ENCODE measurements at regions not wholly inside any gene's neighbourhood (a gene's known extent, or its start where the extent isn't known, plus 50 kb on each side); places are given as distances from the start of the nearest gene placed in this dataset.
"Not testable (repeated sequence)": the region's sequence is repeated elsewhere in the genome, so short reads cannot be mapped to it uniquely, and the experiment has no call there.

DNA sequence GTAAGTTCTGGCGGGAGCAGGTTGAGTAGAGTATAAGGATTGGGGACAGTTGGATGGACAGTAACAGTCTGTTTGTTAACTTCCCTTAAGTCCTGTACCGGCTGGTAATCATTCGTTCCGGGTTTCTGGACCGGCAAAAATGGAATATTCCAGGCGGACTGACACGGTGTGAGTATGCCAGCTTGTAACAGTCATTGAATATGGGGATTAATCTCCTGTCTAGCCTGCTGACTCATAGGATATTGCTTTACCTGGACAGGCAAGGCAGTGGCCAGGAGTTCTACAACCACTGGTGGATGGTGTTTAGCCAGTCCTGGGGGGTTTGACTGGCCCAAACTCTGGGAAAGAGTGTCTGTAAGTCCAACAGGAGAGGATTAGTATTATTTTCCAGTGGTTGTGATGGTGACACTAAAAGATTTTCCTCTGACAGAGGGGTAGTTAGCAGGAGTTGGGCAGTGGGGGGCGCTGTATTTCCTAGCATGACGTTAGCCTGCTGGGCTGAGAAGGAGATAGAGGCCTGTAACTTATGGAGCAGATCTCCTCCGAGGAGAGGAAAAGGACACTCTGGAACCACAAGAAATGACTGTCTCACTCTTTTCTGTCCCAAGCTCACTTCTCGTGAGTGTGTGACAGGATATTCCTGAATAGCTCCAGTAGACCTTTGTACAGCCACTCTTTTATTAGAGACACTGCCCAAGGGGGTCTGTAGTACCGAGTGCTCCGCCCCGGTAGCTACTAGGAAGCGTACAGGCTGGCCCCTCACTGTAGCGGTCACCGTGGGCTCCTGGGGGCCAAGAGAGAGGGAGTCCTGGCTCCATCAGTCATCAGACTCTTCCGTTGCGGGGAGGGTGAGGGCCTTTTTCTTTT is 152.2 kb downstream of the TRIM27 start:
- DNase-seq: no peak

DNA sequence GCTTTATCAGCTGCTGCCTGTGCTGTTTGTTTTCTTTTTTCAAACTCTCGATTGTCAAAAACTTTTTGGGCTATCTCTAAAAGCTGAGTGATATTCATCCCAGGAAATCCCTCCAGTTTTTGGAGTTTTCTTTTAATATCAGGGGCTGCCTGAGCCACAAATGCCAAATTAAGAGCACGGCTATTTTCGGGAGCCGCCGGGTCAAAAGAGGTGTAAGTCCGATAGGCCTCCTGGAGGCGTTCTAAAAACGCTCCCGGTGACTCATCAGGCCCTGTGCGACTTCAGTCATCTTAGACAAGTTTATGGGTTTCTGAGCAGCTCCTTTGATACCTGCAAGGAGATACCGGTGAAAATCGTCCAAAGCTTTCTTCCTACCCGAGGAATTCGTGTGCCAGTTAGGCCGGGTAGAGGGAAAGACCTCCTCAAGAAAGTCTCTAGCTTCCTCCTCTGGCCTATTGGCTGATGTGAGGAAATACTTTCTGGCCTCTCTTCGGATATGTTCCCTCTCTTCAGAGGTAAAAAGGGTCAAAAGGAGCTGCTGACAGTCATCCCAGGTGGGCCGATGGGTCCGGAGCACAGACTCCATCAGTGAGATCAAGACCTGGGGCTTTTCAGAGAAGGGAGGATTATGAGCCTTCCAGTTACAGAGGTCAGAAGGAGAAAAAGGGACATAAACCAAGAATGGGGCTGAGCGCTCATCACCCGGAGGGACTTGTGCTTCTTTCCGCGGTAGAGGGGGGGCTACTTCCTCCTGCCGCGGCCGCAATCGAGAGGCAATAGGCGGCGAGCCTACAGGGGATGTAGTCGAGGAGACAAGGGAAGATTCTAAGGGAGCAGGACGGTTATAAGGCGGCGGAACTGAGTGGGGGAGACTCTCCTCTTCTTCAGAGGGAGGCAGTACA is 151.1 kb downstream of the TRIM27 start:
- no peak for DNase-seq

DNA sequence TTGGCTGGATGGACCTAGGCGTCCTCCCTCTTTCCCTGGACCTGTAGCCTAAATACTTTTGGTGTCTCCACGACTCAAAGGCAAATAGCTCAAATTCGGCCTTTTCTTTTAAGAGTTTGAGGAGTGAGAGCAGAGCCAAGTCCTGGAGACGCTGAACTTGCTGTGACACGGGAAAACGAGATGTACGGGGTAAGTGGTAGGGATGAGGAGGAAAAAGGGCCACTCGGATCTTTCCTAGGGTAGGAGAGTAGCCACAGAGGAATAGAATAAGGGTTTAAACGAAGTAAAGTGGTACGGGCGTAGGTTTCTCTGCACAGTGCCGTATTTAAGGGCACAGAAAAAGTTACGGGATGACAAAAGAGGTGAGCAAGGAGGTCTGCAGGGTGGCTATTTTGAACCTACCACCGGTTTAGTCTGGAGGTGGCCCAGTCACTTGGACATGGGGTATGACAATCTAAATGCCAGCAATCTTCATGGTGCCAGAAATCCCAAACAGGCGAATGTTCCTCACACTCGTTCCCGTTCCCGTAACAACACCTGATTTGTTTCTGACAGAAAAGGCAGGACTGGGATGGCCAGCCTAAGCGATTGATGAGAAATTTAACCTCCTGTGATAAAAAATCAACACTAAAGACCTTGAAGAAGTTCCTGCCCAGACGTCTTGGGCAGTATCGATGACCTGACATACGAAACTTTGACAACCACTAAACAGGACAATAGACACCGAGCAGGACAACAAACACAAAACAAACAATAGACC is 149.3 kb downstream of the TRIM27 start:
- no peak for DNase-seq

DNA sequence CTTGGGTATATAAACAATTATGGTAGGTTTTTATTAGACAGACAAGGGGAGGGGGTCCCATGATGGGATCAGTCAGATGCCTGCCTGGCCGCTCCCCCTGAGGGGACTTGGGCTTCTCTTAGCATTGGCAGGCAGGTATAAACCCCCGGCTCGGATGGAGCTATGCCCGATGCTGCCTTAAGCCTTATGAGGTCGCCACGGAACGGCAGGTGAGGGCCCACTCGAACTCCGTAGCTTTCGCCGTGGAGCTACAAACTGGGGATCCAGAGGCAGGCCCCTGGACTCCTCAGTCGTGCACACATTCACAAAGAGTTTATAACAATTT is 148.8 kb downstream of the TRIM27 start:
- DNase-seq: no peak

DNA sequence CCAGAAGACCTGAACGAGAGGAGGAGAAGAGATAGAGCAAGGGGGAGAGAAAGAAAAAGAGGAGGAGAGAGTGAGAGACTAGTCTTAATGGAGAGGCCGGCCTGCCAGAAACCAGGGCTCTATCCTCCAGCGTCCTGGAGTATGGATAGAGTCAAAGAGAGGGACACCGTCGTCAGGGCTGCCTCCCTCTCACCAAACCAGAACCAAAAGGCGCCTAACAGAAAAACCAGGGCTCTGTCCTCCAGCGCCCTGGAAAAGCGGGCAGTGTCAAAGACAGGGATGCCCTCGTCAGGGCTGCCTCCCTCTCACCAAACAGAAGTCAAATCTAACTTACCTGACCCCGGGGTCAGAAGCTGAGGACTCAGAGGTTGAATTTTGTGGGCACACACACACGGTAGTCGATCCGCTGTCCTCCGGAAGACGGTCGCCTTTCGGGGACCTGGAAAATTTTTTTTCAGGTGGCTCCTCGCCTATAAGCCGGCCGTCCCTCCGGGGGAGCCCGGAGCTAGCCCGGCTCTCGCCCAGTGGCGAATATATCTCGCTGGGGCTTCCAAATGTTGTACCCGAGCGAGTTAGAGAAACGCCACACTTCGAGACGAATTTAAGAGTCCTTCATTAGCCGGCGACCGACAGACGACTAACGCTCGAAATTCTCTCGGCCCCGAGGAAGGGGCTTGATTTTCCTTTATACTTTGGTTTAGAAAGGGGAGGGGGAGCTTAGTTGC is 148.2 kb downstream of the TRIM27 start:
- no peak for DNase-seq

DNA sequence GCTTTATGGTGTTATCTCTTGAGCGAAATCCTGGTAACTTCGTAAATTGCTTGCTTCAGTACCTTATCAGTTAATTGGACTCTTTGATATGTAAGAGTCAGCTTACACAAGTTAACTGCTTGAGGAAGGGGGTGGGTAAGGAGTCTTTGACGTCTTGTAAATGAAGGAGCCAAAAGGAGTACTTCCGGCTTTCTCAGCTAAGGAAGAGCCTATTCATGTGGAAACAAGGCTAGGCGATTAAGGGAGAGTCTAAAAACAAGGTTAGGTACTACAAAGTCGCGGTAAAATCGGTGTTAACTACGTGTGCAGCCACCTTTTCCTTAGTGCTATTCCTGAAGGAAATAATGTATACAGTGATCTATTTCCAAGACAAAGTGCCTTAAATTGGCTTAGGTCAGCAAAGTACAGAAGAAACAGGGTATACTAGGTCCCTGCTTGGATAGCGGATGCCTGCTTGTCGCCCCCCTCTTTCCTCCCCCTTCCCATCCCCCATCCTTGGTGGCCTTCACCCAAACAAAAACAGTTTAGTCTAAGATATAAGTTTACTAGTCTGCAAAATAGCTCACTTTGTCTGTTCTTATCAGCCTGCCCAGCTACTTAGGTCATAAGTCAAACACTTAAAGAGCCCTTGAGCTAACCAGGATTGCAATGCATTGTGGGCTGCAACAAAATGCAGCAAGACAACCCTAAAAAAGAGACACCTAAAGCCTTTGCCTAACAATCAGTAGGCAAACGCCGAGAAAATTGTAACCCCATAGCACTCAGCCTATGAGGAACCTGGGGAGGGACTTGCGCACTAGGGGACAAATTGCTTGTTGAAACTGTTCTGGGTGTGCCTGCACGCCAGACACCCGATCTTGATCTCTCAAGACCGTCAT is 147.3 kb downstream of the TRIM27 start:
- no peak for DNase-seq

DNA sequence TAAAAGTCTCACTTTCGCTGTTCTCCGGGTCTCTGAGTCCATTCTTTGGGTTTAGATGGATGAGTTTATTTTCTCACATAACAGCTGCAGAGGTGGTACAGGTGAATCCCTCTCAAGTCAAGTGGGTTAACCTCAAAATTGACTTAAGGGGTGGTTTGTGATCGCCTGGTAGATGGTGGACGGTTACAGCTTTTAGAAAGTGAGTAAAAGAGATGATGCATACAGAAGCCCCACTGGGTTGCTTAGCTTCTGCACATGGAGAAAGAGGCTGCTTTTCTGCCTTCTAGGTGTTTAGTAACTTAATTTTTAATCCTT is 146.7 kb downstream of the TRIM27 start:
- DNase-seq: no peak

DNA sequence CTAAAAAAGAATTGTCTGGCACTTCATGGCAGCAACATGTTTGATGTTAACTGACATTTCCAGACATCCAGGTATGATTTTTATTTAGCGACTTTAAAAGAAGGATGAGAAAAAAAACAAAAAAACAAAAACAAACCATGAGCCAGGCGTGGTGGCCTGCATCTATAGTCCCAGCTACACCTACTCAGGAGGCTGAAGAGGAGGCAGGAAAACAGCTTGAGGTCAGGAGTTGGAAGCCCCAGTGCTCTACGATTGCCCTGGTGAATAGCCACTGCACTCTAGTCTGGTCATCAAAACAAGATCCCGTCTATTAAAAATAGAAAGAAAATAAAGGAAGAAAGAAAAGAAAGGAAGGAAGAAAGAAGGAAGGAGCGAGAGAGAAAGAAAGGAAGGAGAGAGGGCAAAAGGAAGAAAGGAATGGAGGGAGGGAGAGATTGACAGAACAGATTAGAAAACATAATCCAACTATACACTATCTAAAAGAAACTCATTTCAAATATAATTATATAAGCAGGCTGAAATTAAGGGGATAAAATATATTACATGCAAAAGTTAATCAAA is 141.6 kb downstream of the TRIM27 start:
- DNase-seq: no peak

DNA sequence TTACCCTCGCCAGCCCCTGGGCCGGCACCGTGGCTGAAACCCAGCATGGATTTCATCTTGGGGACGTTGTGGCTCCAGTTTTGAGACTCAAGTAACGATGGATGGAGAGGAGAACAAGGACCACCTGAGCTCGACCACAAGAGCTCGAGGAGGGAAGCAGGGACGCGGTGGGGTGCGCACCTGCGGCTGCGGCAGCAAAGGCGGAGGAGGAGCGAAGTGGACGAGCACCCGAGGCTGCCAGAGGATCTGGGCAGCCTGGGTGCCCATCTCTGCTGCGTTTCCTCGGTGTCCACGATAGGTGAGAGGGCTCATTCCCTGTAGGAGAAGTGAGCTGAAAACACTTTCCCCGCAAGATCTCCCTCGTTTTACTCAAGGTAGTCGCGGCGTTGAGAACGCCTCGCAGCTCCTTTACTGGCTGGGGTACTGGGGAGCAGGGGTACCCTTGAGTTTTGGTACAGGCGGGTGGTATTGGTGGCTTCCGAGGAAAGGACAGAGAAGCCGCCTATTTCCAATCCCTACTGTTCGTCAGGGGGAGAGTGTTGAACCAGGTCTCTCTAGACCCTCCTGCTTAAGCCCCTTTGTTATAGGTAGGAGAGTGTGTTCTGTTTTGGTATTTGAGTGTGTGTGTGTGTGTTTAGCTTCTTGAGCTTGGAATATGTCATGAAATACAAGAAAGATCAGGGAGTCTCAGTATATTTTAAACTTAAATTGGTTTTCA is 137.7 kb downstream of the TRIM27 start:
- DNase-seq: no peak

DNA sequence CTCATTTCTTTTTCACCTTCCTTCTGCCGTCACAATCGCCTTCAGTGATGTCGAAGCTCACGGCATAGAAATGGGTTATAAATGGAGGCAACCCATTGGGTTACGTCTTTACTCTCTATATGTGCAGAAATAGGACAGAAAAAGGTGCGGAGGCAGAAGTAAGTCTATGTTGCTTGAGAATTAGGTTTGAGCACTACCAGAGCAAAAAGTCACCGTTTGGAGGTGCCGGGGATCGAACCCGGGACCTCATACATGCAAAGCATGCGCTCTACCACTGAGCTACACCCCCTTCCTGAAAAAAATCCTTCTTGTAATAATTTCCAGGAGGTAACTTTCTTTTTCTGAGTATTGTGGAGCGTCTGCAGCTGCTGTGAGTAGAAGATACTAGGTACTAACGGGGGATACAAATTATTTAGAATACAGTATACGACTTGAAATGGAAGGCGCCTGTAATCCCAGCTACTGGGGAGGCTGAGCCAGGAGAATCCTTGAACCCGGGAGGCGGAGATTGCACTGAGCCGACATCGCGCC is 134.2 kb downstream of the TRIM27 start:
- DNase-seq: peak; percentile 21

DNA sequence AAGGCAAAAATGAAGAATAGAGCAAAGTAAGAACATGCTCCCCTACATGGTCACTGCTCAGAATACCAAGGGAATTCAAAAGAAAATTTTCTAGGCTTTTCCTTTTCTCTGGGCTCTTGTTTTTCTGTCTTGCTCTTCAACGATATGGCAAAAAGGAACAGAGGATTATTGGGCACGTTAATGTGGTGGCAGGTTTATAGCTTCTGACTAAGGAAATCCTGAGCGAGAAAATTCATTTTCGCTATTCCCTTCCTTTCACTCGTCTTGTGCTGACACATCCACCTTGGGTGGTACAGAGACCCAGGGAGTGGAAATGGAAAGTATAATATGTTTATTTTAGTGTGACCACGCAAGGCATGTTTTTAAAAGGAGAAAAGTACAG is 132.8 kb downstream of the TRIM27 start:
- DNase-seq: no peak

DNA sequence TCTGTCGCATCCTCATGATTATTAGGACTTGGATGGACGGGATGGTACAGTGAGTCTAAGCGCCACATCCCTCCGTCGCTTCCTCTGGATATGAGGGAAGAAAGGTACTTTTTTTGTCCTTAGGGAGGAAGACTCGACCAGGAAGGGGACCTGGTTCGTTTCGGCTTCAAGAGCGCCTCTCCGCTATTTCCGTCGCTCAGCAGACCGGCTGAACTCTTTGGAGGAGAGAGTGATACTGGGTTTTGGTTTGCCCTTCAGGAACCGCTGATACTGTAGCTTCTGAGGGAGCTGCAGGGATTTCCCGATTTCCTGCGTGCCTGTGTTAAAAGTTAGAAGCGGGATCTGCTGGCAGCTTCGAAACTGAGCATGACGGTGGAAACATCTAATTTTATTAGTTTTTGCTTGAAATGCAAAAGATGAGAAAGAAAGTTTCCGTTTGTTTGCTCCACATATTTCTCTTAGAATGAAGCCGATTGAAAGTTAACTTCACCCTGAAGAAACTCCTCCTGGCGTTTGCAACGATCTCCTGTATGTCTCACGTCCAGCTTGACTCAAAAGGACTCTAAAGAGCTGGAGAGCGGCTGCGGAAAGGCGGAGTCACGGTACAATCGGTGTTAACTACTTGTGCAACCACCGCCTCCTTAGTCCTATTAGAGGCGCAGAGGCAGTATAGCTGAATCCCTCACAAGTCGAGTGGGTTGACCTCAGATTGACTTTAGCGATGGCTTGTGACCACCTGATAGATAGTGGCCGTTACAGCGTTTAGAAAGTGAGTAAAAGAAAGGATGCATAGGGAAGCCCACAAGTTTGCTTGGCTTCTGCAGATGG is 129.4 kb downstream of the TRIM27 start:
- DNase-seq: no peak

DNA sequence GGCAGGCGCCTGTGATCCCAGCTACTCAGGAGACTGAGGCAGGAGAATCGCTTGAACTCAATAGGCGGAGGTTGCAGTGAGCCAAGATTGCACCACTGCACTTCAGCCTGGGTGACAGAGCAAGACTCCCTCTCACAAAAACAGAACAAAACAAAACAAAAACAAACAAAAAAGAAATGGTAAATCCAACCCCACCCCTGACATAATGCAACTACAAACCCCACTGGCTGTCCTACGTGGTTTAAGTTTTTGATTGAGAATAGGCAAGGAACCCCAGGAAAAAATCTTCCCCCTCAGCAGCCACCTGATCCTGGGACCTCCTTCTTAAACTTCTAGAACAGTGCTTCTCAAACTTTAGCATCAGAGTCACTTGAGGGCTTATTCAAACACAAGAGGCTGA is 123.1 kb downstream of the TRIM27 start:
- DNase-seq: not testable (repeated sequence)

DNA sequence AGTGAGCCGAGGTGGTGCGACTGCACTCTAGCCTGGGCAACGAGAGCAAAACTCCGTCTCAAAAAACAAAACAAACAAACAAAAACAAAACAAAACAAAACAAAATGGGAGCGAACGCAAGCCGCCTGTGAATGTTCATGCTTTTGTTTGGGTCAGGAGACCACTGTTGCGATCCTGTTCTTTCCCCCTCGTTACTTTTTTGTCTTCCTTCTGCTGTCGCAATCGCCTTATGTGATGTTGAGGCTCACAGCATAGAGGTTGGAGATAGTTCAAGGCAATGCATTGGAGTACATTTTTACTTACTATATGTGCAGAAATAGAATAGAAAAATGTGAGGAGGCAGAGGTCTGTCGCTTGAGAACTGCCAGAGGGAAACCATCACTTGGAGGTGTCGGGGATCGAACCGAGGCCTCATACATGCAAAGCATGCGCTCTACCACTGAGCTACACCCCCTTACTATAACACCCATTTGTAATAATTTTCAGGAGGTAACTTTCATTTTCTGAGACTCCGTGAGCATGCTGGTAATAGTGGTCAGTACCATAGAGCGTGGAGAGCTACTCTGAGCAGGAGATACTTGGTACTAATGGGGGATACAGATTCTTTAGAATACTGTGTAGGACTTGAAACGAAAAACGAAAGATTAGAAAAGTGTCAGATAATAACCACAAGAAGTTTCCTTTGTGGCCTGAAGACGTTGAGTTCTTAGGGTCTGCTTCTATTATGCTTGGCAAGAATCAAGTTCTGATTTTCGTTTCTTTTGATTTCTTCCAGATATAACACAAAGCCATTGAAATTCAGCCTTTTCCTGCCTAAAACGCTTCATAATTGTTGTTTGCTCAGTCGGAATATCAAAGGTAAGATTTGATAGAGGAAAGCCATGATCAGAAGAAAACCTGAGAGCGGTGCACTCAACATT is 121.1 kb downstream of the TRIM27 start:
- peak; percentile 43 for DNase-seq

DNA sequence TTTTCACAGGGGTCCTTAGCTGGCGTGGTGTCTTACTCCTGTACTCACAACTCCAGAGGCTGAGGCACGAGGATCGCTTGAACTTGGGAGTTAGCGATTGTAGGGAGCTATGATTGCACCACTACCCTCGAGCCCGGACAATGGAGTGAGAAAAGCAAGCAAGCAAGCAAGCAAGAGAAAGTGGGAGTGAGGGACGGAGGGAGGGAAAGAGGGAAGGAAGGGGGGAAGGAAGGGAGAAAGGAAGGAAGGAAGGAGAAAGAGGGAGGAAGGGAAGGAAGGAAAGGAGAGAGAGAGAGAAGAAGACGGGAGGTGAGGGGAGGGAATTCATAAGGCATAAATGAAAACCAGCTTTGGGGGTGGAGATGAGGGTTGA is 120.5 kb downstream of the TRIM27 start:
- no peak for DNase-seq

DNA sequence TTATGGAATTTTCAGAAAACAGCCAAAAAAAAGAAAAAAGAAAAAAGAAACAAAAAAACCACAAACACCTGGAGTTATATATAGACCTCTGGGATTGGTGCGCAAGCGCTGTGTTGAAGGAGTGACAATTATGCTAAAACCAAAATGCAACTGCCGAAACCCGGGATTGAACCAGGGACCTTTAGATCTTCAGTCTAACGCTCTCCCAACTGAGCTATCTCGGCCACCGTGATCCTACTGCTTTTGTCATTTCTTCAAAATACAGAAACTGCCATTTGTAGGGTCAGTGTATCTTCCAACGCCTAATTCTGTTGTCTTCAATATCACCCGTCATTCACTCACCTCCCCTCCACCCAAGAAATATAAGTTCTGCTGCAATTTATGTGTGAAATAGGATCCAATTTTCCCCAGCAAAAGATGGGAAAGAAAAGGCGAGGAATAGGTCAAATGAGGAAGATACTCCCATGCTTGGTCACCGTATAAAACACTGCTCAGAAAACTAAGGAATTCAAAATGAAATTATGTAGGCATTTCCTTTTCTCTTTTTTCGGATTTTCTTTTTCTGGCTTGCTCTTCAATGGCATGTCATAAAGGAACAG is 116.0 kb downstream of the TRIM27 start:
- peak; percentile 70 for DNase-seq

DNA sequence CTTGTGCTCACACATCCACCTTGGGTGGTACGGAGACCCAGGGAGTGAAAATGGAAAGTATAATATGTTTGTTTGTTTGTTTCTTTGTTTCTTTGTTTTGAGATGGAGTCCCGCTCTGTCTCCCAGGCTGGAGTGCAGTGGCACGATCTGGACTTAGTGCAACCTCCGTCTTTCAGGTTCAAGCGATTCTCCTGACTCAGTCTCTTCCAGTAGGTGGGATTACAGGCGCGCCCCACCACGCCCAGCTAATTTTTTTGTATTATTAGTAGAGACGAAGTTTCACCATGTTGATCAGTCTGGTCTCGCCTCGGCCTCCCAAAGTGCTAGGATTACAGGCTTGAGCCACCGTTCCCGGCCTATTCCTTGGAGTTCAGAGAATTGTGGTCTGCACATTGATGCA is 115.4 kb downstream of the TRIM27 start:
- DNase-seq: no peak
